Stimulated activated CD4-positive, alpha-beta T cell treated with anti-CD3 and anti-CD28 coated beads, Interleukin-2, amount 100 ng/mL, for 24 hours (primary cell): ENCODE measurements at regions not wholly inside any gene's neighbourhood (a gene's known extent, or its start where the extent isn't known, plus 50 kb on each side); places are given as distances from the start of the nearest gene placed in this dataset.

ENCODE experiments used
- DNase-seq, 2 donors: peaks; one replicate each; pipeline ENCODE4 v3.0.0-alpha.2; 2020

DNA sequence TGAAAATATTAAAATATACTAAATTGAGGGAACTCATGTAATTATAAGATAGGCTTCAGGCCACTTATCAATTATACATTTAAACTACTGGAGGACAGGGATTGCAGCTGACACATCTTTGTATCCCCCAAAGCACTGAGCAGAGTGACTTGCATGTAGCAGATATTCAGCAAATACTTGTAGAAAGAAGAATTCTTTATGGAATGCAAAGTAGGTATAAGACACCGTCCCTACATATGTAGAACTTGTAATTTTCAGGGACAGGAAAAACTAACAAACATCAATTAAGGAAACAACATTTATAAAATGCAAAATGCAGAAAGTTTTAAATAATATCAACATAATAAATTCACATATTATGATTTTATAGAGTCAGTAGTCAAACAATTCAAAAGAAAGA, 719.2 kb downstream of the OLFM4 start:
- no peak for DNase-seq

DNA sequence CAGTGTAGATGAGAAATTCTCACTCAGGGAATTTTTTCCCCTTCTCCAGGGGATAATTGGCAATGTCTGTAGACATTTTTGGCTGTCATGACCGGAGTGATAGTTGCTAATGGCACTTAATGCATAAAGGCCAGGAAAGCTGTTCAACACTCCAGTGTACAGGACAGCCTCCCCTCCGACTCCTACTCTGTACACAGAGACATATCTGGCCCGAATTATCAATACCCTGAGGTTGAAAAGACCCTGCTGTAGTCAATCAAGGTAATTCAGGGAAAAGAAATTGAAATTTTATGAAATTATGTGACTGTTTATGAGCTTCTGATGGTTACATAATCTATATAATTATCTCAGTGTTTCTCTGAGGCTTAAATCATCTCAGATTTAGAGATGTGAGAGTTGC, 720.7 kb downstream of the OLFM4 start:
- DNase-seq, result no peak

DNA sequence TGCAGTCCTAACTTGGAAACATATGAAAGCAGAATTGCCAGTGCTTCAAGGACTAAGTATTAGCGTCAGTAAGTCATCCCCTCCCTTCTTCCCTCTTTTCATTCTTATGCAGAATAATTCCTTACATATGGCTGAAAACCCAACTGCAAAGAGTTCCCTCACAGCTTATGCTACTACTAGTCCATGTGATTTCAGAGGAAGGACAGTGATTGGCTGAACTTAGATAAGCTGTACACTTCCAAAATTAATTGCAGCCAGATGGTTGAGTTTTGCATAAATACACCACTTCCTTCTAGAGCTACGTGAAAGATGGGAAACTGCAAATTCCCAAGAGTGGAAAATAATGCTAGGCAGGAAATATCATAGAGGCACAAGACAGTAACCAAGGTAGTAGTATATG, 730.4 kb downstream of the OLFM4 start:
- DNase-seq, result no peak

DNA sequence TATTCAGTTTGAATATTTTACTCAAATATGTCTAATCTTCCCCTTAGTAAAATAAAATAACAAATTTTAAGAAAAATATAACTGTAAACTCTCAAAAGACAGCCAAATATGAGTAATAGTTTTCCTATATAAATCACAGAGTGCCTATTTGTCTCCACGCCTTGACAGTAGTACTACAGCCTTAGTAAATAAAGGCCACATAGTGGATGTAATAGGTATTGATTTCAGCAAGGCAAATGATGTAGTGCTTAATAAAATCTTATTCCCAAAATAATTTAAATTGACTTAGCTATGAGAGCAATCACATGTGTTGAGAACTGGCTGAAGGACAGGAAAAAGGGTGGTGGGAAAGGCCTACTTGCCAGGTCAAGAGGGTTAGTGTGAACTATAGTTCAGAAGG, 747.2 kb downstream of the OLFM4 start:
- DNase-seq, result no peak

DNA sequence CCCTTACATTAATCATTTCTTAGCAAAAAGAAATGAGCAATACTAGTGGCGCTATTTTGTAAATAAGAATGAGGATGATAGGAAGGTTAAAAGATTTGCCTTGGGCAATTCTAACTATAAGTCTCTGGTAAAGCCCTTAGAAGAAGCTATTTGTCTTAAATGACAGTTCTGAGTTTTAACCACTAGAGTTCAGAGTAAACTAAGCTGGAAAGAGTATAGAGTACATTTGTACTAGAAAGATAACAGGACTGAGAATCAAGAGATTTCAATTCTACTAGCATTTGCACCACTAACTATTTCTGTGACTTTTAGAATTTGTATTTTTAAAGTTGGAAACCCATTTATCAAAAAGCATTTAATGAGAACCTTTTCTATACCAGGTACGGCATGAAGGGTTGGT, 750.3 kb downstream of the OLFM4 start:
- no peak for DNase-seq

DNA sequence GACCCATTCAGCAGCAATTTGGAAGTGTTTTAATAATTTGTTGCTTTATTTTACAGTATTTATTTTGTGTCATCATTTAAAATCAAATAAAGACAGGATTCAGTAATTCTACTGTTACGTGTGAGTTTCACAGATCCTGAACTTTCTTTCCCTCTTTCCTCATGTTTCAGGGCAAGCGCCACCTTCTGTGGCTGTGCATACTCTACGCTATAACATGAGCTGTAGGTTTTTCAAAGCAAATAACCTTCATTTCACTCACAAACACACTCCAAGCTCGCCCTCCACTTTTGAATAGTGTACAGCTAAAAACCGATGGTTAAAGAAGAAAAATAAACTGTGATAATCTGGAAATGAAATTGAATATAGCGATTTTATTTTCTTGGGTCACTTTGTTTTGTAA, 753.3 kb downstream of the OLFM4 start:
- no peak for DNase-seq

DNA sequence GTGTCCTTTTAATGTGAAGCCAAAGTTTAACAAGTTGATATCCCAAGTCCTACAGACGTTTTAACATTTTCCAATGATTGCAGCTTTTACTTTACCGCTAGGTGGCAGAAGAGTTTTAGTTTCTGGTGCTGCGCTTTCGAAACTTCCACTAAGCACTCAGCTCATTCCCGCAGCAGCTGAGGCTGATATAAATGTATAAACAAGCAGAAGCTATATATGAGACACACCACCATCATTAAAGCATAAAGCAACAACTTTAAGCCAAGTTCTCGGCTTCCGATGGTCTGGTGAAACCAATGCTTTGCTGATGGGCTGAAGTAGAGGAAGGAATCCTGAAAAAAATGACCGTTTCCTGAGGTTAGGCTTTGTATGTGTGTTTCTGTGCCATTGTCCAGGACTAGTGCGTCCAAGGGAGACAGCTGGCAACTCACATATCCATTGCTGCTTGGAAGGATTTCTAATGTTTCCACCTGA, 753.9 kb downstream of the OLFM4 start:
- DNase-seq, result peak in 1 of 2 donors; percentile 1

DNA sequence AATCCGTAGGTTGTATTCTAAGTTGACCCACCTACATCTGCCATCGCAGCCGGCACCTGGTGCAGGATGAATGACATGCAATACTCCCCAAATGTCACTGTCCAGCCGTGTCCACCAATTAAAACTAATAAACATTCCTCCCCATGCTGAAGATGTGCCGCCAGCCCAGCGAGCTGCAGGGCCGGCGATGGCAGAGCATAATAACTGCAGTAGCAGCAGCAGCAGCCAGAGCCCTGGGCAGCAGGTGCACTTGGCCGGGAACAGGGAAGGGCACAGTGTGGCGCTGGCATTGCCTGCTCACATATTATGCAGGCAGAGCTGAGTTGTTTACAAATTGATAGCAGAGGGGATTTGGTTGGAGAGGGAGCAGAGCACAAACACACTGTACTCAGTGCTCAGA, 754.9 kb downstream of the OLFM4 start:
- DNase-seq, result no peak

DNA sequence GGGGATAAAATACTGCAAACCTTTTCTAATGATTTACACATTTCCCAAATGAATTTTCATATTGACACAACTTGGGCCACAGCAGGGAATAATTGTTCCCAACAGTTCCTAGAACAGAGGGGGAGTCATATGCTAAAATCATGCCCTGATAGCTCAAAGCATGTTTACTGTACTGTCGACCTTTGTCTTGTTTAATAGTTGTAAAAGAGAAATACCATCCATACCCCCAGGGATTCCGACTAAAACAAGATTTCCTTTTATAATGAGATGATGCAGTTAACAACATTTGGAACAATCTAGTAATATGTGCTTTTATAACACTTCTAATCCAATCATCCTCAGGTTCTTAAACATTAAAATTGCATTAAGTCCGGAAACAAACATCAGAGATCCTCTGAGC, 759.7 kb downstream of the OLFM4 start:
- no peak for DNase-seq

DNA sequence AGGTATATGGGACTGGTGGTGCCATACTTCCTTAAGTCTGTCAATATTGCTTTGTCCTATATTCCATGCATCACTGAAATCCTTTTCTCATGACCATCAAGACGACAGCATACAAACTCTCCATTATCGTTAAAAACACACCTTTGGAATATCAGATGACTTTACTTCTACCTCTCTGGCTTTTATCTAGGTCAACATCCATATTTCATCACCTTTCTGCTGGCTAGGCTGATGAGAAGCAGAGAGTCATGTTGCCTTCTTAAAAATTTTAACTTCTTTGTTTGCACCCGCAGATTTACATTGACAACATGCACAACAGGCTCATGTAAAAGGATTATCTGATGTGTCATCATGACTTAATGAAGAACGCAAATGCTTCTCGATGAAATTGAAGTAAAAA, 771.4 kb downstream of the OLFM4 start:
- no peak for DNase-seq

DNA sequence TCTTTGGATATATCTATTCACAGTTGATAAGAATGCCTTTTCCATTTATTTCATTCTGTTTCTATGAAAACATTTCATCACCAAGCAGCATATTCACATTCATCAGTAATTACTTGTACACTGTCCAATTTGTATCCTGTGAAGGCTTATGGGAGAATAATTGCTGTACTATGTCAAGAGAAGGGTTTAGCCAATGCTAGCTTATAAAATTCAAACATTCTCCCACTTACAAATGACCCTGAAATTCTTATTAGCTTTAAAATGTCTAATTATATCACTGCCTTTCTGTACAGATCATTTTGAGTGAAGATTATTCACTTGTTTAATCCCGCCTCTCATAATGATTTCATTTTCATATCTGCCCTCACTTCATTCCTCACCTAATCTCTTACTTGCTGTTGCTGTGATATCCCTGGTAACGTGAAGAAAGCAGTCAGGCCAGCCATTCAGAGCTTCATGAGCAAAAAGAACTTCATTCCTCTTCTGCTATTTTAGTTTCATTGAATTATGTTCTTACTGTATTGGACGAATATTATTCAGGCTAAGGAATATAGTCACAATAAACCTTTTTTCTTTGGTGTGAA, 778.7 kb downstream of the OLFM4 start:
- DNase-seq, result no peak

DNA sequence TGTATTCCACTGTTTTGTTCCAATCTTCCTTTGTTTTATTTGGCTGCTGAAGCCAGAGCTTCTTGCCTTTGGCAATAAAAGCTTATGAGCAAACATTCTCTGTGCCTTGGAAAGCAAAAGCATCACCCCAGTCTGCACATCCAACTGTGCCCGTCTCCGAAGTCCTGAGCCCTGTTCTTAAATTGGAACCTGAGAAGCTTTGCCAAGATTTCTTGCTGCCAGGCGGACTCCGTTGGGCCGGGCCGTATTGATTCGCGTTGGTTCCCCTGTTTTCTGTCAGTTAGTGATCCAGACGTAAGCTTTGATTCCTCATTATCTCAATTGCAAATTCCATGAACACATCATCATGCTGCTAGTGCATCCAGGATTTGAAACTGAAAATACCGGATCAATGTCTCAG, 793.0 kb downstream of the OLFM4 start:
- DNase-seq, result no peak

DNA sequence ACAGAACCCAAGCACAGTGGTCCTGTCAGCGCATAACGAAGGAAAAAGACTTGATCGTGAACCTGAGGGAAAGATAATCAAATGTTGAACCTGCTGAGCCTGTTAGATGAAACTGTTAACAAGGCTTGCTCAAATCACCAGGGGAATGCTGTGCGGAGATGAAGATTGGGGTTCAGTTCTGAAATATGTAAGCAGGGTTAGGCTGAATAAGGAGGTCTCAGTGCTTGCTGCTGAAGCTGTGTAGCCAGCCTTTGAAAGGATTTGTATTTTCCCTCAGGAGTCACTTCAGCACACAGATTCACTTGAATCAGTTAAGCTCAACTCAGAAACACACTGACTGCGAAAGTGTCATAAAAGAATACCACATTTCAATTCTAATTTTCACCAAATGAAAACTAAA, 793.5 kb downstream of the OLFM4 start:
- DNase-seq, result no peak

DNA sequence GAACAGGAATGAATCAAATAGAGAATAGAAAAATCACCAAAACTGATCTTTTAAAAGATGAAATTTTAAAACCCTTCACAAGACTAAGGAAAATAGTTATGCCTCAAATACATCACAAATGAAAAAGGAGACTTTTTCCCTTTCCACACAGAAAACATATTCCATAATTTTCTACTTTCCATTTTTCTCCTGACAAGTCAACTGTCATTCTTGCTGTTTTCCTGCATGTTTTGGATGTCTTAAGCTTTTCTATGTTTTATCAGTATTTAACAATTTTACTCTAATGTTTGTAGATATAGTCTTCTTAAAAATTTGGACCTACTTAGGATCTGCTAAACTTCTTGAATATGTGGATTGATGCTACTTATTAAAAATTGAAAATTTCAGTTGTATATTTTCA, 810.8 kb downstream of the OLFM4 start:
- DNase-seq, result no peak

DNA sequence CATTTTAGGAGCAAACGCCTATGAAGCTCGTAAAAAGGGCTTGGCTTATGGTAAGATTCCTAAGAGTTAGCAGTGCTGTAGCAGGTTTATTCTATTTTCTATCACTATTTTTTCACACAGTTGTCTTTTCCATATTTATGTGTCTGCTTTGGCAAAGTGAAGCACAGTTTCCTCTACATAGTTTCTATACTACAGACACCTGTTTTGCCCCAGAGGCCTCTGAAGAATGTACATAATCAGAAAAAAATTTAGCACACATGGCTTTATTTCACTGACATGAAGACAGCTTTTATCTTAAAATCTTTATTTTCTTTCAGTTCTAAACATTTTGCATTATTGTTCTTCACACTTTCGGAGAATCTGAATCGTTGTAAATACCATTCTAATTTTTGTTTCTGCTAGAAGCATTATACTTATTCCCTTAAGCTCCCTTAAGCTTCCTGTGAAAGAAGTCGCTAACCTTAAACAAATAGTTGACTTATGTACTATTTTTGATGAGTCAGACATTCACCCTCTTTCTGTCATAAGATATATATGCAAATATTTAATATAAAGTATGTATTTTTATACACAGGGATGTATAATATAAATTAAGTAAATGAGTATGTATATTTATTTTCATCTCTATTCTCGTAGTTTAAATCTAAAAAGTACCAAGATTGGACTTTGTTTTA, 816.0 kb downstream of the OLFM4 start:
- no peak for DNase-seq

DNA sequence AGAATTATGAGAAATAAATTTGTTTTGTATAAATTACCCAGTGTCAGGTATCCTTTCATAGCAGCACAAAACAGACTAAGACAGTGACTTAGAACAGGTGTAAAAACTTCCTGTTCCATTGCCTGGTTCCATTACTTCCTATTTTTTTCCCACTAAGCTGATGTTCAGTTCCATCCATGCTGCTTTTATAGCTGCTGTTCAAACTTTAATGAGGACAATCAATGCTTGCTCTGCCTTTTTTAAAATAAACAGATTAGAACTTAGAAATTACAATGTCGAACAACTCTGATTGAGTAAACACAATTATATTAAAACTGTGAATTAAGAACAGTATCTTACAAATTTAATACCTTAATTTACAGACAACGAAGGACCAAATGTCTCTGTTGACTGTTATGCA, 818.9 kb downstream of the OLFM4 start:
- DNase-seq, result no peak

DNA sequence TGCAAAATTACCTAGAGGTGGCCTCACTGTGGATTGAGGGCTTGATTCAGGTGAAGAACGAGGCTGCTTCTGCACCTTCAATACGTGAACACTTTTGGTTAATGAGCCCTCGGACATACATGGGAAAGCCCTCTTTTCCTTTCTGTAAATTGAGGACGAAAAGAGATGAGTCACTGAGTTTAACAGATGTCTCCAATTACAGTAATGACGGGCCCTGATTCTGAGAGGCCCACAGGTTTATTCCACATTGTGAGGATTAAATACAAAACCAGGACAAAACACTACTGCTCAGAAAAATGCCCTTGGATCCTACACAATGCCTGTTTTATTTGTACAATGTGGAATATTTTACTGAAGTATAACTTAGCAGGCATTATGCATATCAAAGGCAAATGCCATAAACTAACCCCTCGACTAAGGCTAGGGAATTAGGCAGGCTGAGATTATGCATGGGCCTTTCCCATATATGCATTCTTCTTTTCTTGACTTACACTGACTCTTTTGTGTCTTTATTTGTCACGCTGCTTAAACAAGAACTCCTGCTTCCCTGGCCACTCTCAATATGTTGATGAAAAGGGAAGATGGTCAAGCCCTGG, 819.9 kb downstream of the OLFM4 start:
- no peak for DNase-seq

DNA sequence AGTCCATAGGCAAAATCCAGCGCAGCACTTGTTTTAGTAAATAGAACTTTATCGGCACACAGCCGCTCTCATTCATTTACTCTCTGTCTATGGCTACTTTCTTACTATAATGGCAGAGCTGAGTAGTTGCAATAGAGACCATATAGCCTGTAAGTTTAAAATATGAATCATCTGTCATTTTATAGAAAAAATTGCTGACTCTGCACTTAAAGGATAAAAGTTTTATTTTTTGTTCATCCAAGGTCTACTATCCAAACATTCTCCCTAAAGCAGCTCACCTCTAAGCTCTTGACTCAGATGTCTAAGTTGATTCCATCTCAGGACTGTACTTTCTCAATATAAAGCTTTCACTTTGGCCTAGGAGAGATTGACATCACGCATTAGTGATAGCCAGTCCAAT, 825.7 kb downstream of the OLFM4 start:
- no peak for DNase-seq

DNA sequence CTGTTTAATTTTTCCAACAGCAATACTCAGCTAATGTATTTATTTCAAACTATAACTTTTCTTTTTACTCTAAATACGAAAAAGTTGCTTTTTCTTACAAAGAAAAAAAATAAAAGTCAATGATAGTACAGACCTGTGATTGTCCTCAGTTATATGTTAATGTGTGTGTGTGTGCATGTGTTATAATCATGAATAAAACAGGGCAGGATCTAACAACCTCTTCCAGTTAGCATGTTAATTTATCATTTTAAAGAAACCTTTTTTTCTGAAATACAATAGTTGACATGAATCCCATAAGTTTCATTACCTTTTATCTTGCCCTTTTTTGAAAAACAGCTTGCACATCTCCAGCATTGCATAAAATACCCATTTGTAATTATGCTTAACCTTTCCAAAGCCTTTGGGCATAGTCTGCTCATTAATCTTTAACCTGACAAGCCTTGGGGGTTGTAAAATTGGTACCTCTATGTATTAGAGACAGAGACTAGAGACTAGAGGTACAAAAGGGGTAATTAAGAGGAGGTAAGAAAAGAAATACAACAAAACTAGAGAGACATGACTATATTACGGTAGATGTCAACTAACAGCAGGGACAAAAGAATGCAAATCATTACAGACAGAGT, 828.1 kb downstream of the OLFM4 start:
- no peak for DNase-seq

DNA sequence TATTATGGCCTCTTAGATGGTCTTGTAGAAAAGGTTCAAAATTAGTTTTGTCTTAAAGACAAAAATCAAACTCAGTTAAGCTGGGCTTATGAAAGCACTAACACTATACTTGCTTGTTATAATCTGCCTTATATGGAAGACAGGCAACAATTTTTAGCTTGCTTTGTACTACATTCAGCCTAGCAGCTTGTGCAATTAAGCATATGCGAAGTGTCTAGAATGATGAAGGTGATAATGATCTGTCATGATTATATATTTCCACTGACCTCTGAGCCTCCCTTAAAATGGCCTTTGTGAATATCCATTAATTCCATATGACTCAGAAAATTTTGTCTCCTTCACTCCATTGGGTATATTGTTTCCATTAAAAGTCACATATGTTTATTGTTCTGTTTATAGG, 834.9 kb downstream of the OLFM4 start:
- DNase-seq, result no peak

DNA sequence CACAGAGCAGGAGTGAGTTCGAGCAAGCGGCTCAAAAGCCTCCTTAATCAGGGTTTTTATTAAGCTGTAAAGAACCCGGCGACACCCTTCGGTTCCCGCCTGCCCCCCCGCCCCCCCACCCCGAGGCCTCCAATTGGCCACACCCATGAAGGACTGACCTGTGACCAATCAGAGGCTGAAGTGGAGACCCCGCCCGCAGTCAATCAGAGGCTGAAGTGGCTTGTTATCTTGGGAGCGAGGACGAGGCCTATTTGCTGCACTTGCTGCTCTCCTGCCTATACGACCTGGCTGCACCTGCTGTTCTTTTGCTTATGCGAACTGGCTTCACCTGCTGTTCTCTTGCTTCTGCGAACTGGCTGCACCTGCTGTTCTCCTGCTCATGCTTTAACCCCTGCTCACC, 844.9 kb downstream of the OLFM4 start:
- no peak for DNase-seq

DNA sequence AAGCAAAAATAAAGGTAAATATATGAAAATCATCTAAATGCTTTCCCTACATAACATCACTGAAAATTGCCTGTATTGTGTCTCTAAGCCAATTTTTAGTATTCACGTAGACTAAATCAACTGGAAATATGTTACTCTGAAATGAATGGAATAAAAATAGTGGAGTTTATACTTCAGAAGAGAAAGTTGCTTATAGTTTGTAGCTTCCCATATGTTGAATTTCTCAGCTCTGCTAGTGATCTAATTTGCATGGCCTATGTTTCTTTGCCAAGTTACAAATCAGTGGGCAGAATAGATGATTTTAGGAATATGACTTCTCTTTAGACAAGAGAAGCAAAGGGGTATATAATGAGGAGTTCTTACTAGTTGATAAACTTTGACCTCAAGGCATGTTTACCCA, 850.2 kb downstream of the OLFM4 start:
- no peak for DNase-seq

DNA sequence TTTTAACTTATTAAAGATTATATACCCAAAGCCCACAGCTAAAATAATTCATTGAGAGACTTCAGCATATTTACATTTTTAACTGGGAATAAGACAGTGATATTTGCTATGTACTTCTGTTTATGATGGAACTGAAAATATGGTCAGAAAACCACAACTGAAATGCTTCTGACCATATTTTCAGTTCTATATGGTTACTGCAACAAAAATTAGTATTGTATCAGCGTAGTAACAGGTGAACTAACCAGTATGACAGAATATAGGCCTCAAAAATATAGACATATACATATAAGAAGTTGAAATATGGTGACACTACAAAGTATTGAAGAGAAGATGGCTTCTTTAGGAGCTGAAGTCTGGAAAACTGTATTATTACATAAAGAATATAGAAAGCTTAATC, 857.4 kb downstream of the OLFM4 start:
- DNase-seq, result no peak

DNA sequence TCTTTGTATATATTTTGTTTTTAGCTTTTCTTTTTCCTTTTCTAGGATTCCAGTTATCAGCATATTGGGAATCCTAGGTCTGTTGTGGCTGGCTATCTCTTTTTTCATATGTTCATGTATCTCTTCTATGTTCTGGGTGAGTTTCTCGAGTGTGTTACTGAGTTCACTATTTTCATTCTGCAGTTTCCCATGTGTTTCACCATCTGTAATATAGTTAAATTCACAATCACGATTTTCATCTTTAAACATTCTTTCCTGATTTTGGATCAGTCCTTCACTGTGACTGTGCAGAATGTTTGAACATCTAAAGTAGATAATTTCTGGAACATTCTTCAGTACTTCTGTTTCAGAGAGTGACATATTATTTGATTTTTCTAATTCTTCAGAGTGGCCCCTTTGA, 862.1 kb downstream of the OLFM4 start:
- no peak for DNase-seq
